GM21390 (cell line): ENCODE measurements at regions not wholly inside any gene's neighbourhood (a gene's known extent, or its start where the extent isn't known, plus 50 kb on each side); places are given as distances from the start of the nearest gene placed in this dataset.
"Not testable (repeated sequence)": the region's sequence is repeated elsewhere in the genome, so short reads cannot be mapped to it uniquely, and the experiment has no call there.

Experiments used
- ATAC-seq: cut with Tn5 transposase; IDR thresholded peaks from one replicate; pipeline ENCODE4 v1.9.1; 2021; ENCODE audit not compliant: unreplicated experiment

GRCh38 chr22:22193923-22194322 lies 50.7 kb upstream of the VPREB1 start:
- ATAC-seq = no peak

GRCh38 chr22:22193462-22193861 lies 51.1 kb upstream of the VPREB1 start:
- ATAC-seq = not testable (repeated sequence)

GRCh38 chr22:22193006-22193405 lies 51.6 kb upstream of the VPREB1 start:
- not testable (repeated sequence) for ATAC-seq

GRCh38 chr22:22189796-22190195 lies 54.8 kb upstream of the VPREB1 start:
- ATAC-seq = not testable (repeated sequence)

- not testable (repeated sequence) for ATAC-seq
Observed at GRCh38 chr22:22187863-22188262, 56.7 kb upstream of the VPREB1 start.

GRCh38 chr22:22187299-22187698 lies 57.3 kb upstream of the VPREB1 start:
- no peak for ATAC-seq

- no peak for ATAC-seq
Observed at GRCh38 chr22:22185844-22186499, 58.6 kb upstream of the VPREB1 start.

- no peak for ATAC-seq
Observed at GRCh38 chr22:22185217-22185616, 59.4 kb upstream of the VPREB1 start.

GRCh38 chr22:22184277-22184807 lies 60.2 kb upstream of the VPREB1 start:
- ATAC-seq = no peak

GRCh38 chr22:22182990-22183264 lies 61.7 kb upstream of the VPREB1 start:
- no peak for ATAC-seq

- no peak for ATAC-seq
Observed at GRCh38 chr22:22182218-22182989, 62.2 kb upstream of the VPREB1 start.

GRCh38 chr22:22181341-22181850 lies 63.2 kb upstream of the VPREB1 start:
- no peak for ATAC-seq

- ATAC-seq = no peak
Observed at GRCh38 chr22:22180738-22181285, 63.8 kb upstream of the VPREB1 start.

GRCh38 chr22:22179858-22180257 lies 64.7 kb upstream of the VPREB1 start:
- no peak for ATAC-seq

GRCh38 chr22:22178992-22179391 lies 65.6 kb upstream of the VPREB1 start:
- ATAC-seq = no peak

- no peak for ATAC-seq
Observed at GRCh38 chr22:22178355-22178965, 66.1 kb upstream of the VPREB1 start.

GRCh38 chr22:22176929-22177616 lies 67.5 kb upstream of the VPREB1 start:
- no peak for ATAC-seq

GRCh38 chr22:22172896-22173628 lies 71.5 kb upstream of the VPREB1 start:
- not testable (repeated sequence) for ATAC-seq

GRCh38 chr22:22171357-22172218 lies 73.0 kb upstream of the VPREB1 start:
- ATAC-seq = no peak
